D721Med (cell line): ENCODE measurements at regions not wholly inside any gene's neighbourhood (a gene's known extent, or its start where the extent isn't known, plus 50 kb on each side); places are given as distances from the start of the nearest gene placed in this dataset.

Experiments
- DNase-seq: peaks from one replicate; pipeline ENCODE4 v3.0.0; 2011; ENCODE audit warnings: low spot score; ENCODE audit not compliant: insufficient read length
- FAIRE-seq: peaks from 2 replicates; lab custom pipeline; 2011; peaks lifted over from hg19 to GRCh38; lab: Jason Lieb, UNC
- CTCF ChIP-seq: IDR thresholded peaks from 2 replicates; pipeline ENCODE4 v1.5.1; 2012; ENCODE audit warnings: mild to moderate bottlenecking, control low read depth; ENCODE audit not compliant: insufficient read depth; ENCODE audit errors: missing control alignments

GRCh38 chr1:194043984-194044755 is 857.8 kb upstream of the B3GALT2 start:
- TF ChIP-seq CTCF: no peak
- no peak for DNase-seq
- FAIRE-seq: peak; percentile 80

- peak; percentile 35 for FAIRE-seq
- TF ChIP-seq CTCF: no peak
Observed at GRCh38 chr1:194042736-194043135, 856.3 kb upstream of the B3GALT2 start.

GRCh38 chr1:194040496-194040895 is 854.1 kb upstream of the B3GALT2 start:
- FAIRE-seq (no peak), DNase-seq (no peak)
- no peak for TF ChIP-seq CTCF

More at GRCh38 chr1:194042736-194043135, 856.3 kb upstream of the B3GALT2 start:
- DNase-seq: no peak

- FAIRE-seq (peak; percentile 91), DNase-seq (no peak)
- no peak for TF ChIP-seq CTCF
Observed at GRCh38 chr1:194039578-194039977, 853.2 kb upstream of the B3GALT2 start.

- FAIRE-seq (no peak), DNase-seq (no peak)
- TF ChIP-seq CTCF: no peak
Observed at GRCh38 chr1:194033646-194034045, 847.2 kb upstream of the B3GALT2 start.

- TF ChIP-seq CTCF: no peak
- no peak for DNase-seq
- FAIRE-seq: no peak
Observed at GRCh38 chr1:194028002-194028401, 841.6 kb upstream of the B3GALT2 start.

GRCh38 chr1:194026422-194026821 is 840.0 kb upstream of the B3GALT2 start:
- TF ChIP-seq CTCF: no peak
- FAIRE-seq (no peak), DNase-seq (no peak)
